Activated CD8-positive, alpha-beta memory T cell treated with anti-CD3 and anti-CD28 coated beads, Interleukin-2, amount 50 U/mL, for 24 hours (primary cell): ENCODE measurements at regions not wholly inside any gene's neighbourhood (a gene's known extent, or its start where the extent isn't known, plus 50 kb on each side); places are given as distances from the start of the nearest gene placed in this dataset.

Experiments
- DNase-seq: peaks from one replicate; pipeline ENCODE4 v3.0.0-alpha.2; 2020; ENCODE audit errors: extremely low read depth

DNA sequence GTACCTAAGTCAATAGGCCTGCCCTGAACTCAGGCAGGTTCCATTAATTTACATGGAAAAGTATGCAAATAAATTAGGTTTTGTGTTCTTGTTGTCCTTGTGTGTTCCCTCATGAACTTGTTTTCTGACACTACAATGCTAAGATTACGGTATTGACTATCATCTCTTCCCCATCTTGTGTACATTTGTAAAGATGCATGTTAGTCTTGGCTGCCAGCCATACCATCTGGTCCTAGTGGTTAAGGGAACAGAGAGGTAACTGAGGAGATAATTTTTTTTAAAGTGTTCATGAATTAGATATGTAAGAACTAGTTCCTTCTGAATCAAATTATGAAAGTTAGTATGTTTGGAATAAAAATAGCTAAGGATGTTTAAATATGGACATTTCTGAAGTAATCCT, 167.6 kb upstream of the ADAMTS5 start:
- no peak for DNase-seq

DNA sequence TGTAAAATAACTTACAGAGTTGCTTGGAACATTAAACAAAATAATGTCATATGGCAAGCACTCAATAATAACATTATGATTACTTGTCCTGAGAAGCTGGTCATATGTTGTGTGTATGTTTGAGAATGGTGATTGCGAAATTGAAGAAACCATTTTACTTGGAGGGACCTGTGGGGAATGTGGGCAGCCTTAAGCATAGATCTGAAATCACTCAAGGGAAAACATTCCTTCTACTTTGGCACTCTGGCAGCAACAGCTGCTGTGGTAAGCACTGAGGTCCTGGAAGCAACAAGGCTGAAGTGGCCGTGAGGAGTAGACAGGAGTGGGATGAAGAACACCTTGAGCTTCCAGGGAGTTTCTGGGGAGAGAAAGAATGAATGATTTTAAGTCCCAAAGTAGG, 165.4 kb upstream of the ADAMTS5 start:
- no peak for DNase-seq

DNA sequence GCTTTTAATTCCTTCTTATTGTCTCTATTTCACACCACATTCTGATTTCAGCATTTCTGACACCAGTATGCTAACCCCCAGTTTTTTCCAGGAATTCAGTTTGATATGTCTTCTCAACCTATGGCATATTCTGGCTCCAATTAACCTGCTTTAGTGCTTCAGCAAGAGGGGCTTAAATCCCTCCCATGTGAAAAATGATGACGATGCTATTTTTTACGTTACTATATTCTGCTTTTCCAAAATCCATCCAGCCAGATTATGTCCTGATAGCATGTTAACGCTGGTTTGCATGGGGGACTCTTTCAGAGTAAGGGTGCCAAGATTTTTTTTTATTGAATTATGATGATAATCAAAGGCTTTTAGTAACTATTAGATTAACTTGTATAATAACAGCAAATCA, 163.3 kb upstream of the ADAMTS5 start:
- DNase-seq, result no peak

DNA sequence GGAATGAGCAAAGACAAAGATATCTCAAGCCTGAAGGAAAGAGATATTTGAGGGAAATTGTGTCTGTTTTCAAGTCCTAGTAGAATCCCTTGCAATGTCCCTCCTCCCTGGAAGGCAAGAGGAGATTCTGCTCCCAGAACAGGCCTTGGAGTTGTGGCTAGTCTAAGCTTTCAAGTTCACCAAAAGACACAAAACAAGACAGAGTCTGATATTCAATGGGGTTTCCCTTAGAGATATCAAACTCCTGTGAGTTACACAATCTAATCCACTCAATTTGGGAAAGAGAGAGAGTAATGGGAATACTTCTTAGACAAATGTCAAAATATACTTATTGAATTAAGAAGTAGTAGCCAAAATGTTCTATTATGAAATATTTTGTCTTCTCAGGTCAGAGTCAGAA, 162.8 kb upstream of the ADAMTS5 start:
- no peak for DNase-seq

DNA sequence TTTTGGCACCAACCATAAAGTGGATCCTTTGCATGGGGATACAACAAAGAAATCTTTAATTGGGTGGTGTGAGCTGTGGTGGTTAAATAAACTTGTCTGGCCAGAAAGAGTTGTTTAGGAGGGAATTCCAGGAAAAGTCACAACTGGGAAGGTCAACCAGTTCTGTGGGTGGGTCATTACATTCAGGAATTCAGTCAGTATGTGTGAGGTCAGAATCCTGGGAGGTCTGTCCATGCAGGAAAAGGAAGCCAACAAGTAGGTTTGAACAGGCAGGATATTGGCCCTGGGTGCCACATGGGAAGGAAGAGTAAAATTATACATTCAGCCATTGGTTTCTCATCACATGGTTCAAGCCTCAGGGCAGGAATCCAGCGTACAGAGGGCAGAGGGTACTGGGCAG, 162.3 kb upstream of the ADAMTS5 start:
- no peak for DNase-seq

DNA sequence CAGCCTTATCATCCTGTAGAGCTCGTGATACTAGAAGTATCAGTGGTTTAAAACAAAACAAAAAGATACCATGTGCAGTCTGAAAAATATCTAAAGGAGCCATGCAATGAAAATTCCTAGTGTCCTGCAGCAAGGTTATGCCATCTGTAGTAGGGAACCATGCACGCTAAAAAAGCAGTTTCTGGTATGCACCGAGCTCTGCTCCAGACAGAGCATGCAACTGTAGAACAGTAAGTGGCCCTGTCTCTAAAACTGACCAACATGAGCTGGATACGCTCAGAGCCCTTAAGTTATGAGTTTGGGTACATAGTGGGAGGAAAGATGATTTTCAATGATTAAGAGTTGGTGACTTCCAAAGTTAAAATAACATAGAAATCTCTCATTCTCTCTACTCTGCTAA, 159.3 kb upstream of the ADAMTS5 start:
- DNase-seq, result no peak

DNA sequence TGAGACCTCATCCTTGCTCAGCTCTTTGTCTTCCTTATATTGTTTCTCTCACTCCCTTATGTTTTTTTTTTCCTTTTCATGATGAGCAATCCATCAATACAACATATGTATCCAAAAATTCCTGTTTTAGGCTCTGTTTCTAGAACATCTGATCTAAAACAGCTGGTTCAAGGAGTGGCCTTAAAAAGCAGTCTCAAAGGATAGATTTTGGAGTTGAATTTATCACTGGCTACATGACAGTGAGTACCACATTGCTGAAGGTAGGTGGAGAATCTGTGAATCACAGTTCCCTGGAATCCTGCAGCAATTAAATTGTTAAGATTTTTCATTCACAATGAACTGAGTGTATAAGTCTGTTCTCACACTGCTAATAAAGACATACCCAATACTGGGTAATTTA, 155.8 kb upstream of the ADAMTS5 start:
- no peak for DNase-seq

DNA sequence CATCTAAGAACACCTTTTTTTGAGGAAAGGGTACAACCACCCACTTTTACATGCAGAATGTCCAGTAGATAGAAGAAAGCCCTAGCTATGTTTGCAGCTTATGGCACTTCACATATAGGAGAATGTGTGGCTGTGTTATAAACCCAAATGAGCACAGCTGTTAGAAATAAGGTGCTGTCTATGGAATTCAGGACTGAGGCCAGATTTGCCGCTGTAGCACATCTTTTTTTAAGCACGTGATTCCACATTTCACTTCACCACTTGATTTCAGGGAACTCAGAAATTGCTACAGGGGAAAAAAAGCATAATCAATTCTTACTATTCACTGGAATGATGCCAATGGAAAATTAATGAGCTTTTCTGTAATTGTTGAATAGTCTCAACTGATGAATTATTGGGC, 147.2 kb upstream of the ADAMTS5 start:
- DNase-seq, result no peak

DNA sequence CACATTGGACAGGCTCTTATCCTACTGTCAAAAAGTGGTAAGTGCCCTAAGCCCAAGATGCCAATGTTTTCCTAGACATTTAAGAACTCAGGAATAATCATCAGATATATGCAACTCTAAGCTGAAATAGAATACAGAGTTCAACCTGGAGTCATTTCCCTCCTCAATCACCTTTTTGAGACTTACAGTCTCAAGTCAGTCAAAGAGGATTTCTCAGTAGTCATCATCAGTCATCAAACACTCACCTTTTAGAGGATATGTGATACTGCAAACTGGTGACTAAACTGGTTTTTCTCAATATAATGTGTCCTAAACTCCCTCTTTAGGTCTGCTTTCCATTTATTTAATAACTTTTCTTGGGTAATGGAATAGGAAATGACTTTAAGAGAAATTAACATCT, 145.3 kb upstream of the ADAMTS5 start:
- DNase-seq, result no peak

DNA sequence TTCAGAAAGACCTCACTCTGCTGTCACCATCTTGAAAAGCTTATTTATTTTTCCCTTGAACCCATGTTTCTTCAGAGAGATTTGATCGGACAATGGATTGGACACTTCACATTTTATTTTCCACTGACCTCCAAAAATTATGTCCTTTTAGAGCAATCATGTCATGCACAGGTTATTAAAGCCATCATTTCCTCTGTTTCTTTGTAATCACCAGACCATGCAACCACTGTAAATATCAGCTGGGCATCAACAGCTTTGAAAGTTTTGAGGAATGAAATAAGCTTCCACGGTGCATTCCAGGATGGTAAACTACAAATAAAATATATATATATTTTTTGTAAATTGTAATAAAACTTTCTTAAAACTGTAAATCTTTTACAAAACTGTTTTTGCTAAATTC, 144.1 kb upstream of the ADAMTS5 start:
- DNase-seq, result no peak

DNA sequence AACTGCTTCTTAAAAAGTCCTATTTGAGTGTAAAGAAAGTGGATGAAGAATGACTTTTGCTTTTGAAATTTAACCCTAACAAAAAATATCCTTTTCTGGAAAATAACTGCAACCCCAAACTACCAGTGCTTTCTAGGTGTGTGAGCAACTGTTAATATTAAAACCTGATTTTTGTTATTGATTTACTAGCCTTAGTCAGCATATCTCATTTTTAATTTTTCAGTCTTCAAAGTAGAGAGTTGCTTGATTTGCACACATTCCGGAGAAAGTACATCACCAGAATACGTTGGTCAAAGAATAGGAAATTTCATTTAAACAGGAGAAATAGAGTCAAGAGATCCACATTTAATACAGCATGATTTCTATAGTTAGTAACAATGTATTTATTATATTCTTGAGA, 141.8 kb upstream of the ADAMTS5 start:
- no peak for DNase-seq

DNA sequence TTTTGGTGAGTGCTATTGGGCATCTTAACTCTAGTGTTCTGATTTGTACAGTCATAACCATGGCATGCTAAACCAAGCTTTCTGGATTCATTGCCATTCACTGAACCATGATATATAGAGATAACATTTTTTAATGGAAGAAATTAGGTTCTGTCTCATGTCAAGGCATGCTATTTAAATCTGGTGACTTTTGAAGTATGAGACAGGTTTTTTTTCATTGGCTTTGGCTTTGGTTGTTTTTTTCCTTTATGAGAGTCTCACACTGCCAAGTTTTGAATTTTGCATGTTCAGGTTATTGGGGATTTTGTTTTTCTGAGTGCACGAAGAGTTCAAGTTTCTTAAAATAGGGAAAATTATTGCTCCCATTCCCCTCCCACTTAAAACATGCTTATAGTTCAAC, 141.3 kb upstream of the ADAMTS5 start:
- DNase-seq, result no peak

DNA sequence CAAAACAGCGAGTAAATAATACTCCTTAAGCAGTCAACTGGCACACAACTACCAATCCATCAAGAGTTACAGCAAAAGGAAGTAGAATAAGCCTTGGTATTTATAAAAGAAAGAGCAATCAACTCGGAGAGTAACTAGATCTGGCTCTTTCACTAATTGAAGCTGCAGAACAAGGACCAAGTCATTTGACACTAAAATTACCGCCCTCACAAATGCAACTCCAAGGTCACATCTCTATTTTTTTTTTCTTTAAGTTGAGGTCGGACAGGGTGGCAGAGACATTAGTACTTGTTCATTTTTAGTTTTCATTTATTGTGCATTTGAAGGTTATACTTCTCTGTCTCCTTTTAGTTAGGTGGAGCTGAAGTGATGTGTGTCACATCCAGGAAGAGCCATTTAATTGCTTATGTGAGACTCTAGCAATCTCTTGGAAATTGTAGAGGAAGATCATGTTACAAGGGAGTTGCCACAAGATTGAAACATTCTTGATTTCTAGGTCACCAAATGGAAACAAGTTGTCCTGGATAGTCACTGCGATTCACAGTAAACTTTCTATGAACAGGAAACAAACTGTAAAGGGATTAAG, 138.1 kb upstream of the ADAMTS5 start:
- DNase-seq, result no peak

DNA sequence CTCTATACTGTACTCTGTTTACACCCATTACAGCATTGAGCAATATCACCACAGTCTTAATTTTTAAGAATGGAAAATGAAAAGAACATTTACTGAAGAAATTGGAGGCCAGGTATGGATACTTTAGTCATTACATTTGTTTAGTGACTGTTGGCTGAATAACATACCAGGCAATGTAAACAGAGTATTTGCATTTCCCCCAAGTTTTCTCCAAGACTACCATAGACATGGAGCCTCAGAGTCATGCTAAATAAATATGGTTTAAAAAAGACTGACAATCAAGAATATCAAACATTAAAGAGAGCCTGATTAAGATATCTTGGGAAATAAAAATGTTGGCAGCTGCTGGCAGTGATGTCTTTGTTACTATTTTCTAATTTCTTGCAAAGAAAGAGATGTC, 136.9 kb upstream of the ADAMTS5 start:
- DNase-seq, result no peak

DNA sequence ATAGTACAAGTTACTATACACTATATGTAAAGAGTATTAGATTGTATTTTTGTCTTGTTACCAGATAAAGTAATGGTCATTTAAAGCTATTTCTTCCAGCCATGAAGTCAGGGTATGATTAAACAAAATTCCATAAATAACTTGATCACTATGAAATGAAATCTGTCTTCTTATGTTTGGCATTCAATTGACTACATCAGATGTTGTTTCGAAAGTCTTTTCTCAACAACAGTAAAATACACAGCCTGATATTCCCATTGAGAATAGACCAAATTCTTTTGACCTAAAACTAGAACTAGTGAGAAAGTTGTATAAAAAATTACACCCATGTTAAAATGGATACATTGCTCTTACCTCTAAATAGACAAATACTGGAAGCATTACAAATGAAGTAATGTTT, 134.6 kb upstream of the ADAMTS5 start:
- DNase-seq, result no peak

DNA sequence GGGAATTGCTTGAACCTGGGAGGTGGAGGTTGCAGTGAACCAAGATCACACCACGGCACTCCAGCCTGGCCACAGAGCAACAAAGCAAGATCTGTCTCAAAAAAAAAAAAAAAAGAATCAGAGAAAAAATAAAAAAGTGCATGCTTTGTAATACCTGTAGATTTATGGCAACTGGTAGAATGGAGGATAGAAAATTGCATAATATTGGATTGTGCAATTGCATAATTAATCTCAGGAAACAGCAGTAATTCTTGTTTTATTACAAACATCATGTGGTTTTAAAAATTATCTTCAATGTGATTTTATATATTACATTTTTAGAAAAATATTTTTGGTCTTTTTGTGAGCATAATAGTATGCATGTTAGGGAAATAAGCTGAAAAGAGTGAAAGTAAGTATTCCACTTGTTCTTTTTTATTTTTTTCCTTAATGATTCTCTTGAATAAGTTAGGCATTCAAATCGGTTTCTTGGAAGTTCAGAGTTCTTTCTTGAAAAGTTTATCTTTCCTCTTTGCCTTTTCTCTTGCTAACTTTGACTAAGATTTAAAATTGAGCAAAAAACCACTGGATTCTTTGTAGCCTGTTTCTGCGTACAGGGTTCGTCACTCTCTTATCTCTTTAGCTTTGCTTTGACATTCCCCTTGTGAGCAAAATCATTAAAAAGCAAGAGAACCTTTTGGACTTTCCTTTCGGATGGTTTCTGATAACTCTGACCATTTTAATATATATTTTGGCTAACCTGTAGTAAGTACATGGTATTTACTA, 127.5 kb upstream of the ADAMTS5 start:
- no peak for DNase-seq

DNA sequence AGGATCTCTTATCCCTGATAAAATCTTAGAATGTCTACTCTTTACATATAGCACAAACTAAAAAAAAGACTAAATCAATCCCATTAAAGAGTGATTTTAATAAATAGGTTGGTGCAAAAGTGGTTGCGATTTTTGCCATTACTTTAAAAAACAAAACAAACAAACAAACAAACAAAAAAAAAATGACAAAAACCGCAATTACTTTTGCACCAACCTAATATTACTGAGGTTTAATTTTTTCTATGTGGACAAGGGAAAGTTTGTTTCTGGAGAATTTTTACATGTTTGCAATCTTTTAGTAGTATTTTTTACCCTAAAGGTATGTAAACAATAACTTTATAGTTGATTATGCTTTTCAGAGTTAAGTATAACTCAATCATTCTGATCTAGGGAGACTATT, 119.7 kb upstream of the ADAMTS5 start:
- DNase-seq, result no peak

DNA sequence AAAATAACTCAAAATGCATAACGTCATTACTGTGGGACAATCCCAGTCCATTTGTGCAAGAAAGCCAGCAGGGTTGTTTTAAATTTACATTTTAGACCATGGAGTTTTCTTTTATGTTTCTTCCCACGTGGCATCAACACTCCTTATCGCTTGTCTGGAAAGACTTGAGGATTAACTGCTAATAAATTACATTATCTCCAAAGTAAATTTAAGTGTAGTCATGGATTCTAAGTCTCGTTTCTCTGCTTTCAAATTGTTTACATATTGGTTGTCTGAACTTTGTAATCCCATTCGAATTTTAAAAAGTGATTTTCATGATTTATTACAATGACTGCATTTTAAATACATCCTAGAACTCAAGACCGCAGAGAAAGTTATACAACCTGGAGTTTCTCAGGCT, 119.3 kb upstream of the ADAMTS5 start:
- DNase-seq, result no peak

DNA sequence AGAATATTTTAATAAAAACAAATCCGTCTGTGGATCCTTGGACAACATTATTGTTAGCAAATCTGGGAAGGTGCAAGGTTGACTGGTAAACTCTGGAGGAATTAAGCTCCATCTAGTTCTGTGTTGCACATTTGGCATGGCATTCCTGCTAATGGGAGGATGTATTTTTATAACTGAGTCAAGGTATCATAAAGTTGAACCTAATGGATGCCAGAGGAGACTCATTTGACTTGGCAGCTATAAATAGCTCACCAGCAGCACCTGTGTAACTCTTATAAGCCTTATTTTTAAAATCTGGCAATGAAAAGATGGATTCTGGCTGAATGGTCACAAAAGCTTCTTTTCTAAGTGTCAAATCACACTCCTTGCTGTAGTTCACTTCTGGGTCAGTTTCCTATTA, 118.5 kb upstream of the ADAMTS5 start:
- no peak for DNase-seq

DNA sequence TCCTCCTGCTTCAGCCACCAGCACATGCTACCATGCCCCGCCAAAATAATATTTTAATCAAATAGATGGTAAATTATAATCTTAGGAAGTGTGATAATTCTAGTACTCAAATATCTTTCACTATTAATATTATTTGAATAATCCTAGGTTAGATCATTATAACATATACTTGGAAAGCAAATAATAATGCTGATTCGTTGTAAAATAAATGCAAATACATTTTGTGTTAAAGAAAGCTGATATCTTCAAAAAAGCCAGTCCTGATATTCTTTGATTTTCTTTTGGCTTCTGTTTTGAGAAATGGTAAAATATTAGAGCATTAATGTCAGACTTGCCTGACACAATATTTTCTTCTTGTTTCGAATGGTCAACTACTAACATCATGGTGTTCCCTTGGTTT, 116.3 kb upstream of the ADAMTS5 start:
- DNase-seq, result no peak

DNA sequence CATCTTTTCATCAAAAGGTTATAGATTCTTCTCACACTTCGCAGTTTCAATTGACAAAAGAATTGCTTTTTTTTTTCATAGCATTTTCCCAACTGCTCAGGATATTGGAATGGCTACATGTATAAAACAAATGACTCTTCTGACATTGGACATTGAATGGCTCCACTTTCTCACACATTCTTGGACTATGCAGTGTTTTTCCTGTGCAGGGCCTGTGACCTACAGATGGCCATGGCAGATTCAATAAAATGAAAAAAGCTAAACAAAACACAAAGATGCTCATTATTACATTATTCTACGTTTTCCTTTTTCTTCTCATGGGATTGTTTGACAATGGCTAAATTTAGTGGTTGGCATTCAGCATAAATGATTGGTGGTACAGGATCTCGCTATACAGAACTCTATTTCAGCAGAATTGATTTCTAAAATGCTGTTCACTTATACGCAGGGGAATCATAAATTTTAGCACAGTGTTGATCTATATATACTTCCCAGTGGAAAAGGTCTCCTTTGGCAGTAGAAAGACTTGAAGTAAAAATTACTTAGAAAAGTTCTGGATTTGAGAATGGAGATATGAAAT, 115.6 kb upstream of the ADAMTS5 start:
- DNase-seq, result no peak

DNA sequence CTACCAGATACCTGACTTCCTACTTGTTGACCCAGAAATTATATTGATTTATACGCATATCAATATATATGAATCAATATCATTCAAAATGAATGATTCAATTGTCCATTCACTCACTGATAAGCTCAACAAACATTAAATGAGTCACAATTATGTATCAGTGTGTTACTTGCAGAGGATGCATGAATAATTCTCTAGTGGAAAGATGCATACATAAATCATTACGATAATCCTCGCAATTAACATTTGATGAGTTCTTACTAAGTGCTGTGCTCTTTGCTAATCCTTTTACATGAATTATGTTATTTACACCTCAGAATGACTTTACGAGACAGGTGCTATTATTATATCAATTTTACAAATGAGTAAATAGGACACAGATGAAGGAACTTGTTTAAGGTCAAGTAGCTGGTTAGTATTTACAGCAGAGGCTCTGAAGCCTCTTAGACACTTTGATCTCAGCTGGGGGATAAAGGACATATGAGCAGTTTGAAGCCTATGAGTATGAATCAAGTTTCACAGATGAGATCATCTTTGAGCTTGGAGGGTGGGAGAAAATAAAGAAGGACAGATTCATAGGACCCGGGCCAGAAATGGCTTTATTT, 112.8 kb upstream of the ADAMTS5 start:
- DNase-seq, result no peak

DNA sequence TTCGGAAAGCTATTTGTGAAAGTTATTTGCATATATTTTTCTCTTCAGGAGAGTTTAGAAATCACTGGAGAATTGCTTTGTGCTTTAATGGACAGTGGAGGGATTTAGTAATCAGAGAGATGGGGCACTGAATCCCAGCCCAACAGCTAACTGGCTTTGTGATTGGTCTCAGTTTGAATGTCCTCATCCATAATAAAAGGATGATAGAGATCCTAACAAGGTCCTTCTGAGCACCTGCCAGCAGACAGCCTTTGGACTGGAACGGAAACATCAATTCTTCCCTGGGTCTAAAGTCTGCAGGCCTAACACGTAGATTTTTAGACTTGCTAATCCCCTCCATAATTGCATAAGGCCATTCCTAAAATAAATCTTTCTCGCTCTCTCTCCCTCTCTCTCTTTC, 112.0 kb upstream of the ADAMTS5 start:
- no peak for DNase-seq
